GM12873 (cell line): ENCODE measurements at regions not wholly inside any gene's neighbourhood (a gene's known extent, or its start where the extent isn't known, plus 50 kb on each side); places are given as distances from the start of the nearest gene placed in this dataset.
A peak's percentile ranks its signal among the peaks of the same experiment; 100 is the strongest.

Source experiments
- CTCF ChIP-seq: IDR thresholded peaks from 2 replicates; pipeline ENCODE4 v1.5.1; 2012; ENCODE audit warnings: low read depth, mild to moderate bottlenecking, moderate library complexity, low read length, control low read depth; ENCODE audit not compliant: insufficient read depth; ENCODE audit errors: missing control alignments

- TF ChIP-seq CTCF: peak; percentile 79
Measured at GRCh38 chr2:226215902-226216503, 583.6 kb downstream of the IRS1 start.

- TF ChIP-seq CTCF: no peak
Measured at GRCh38 chr2:226213717-226214116, 585.9 kb downstream of the IRS1 start.

- TF ChIP-seq CTCF: no peak
Measured at GRCh38 chr2:226211439-226211838, 588.2 kb downstream of the IRS1 start.

- TF ChIP-seq CTCF: no peak
Measured at GRCh38 chr2:226208726-226209125, 590.9 kb downstream of the IRS1 start.

GRCh38 chr2:226207671-226208070, 591.9 kb downstream of the IRS1 start:
- no peak for TF ChIP-seq CTCF

- no peak for TF ChIP-seq CTCF
Measured at GRCh38 chr2:226199555-226199954, 600.1 kb downstream of the IRS1 start.

GRCh38 chr2:226198956-226199355, 600.7 kb downstream of the IRS1 start:
- no peak for TF ChIP-seq CTCF
